HUES48 (cell line): ENCODE measurements at regions not wholly inside any gene's neighbourhood (a gene's known extent, or its start where the extent isn't known, plus 50 kb on each side); places are given as distances from the start of the nearest gene placed in this dataset.

Source experiments
- H3K27ac ChIP-seq: one replicate; pipeline ENCODE4 v1.7.0; 2013; ENCODE audit warnings: low read depth, low read length, inconsistent platforms
- H3K27me3 ChIP-seq: 2 replicates; pipeline ENCODE4 v1.6.1; 2013; ENCODE audit warnings: mild to moderate bottlenecking, low read length; ENCODE audit not compliant: control insufficient read depth, insufficient read depth
- H3K36me3 ChIP-seq: 2 replicates; pipeline ENCODE4 v1.6.1; 2013; ENCODE audit warnings: low read length; ENCODE audit not compliant: control insufficient read depth, insufficient read depth
- H3K4me1 ChIP-seq: 2 replicates; pipeline ENCODE4 v1.6.1; 2013; ENCODE audit warnings: mild to moderate bottlenecking, low read length; ENCODE audit not compliant: control insufficient read depth, insufficient read depth
- H3K4me3 ChIP-seq: 2 replicates; pipeline ENCODE4 v1.5.1; 2013; ENCODE audit warnings: mild to moderate bottlenecking, low read depth, low read length
- H3K9ac ChIP-seq: 2 replicates; pipeline ENCODE4 v1.6.1; 2013; ENCODE audit warnings: mild to moderate bottlenecking, low read depth, low read length, moderate library complexity
- H3K9me3 ChIP-seq: 2 replicates; pipeline ENCODE4 v1.6.1; 2013; ENCODE audit warnings: low read length; ENCODE audit not compliant: control insufficient read depth, insufficient read depth

DNA sequence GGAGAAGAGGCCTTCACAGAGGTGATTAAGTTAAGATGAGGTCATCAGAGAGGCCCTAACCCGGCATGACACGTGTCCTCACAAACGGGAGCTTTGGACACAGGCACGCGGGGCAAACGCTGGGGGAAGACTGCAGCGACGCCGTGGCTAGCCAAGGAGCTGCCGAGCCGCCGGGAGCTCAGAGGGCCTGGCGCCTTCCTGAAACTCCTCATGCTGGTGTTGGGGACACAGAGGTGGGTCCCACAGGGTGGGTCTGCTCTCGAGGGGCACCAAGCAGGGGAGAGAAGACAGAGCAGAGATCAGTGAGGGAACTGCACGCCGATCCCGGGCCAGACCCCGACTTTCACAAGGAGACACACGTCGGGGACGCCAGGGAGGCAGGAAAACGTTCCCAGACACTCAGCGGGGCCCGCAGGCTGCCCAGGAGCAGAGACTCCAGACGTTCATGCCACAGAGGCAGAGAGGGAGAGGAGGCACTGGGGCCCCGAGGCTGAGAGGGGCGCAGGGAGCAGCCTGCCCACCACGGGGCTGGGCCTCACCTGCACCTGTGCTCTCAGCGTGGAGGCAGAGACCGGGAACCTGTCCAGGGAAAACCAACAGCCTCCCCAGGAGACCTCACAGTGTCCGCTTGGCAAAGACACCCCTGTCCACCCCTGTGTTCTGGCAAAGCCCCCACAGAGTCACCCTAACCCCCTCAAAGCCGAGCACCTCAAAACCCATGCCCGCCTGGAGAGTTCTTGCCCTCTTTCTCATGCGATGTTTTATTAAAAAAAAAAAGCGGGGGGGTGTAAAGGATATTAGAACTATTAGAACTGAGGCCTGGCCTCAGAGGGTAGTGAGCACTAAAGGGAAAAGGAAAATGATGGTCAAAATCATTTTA lies 103.8 kb downstream of the PDGFA start:
- no peaks in the 10 kb centered on the region for H3K27me3 ChIP-seq

DNA sequence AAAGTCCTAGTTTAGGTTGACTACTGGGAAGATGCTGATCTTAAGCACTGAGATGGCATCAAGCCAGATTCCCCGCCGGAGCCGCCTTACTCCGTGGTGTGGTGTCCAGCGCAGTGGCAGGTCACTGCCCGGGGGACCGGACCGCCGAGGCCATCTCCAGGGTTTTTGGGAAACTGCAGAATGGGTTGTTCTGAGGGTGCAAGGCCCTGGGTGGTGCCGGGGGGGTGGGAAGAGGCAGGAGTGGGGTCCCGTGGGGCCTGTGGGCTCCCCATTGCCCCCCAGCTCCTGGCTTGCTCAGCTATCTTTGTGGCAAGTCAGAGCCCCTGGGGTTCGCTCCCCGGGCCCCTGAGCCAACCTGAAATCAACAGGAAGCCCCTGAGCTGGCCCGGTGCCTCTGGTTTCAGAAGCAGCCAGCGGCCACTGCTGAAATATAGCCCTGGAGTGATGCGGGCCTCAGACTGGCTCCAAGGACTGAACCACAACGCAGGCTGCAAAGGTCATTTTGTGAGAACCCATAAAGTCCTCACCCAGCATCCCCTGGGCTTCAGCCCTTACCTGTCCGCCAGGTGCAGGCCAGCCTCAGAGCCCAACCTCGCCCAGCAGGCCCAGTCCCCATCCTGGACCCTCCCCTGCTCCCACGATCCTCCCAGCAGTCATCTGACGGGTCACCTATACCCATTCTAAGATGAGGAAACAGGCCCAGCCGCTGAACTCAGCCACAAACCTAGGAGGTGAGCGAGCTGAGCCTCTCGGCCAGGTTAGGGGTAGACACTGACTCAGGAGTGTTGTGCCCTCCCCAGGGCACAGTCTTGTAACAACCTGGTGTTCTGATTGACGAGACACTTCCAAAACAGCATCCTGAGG lies 102.7 kb downstream of the PDGFA start:
- Histone ChIP-seq H3K9ac (no peak overlapping the region), H3K9me3 (0 out of 2 replicates have a peak, but pooled peaks cover 4% of the 10 kb centered on the region), H3K4me1 (peaks cover 5% of the 10 kb centered on the region; the same call in 1 of the 2 replicates), H3K27ac (no peak overlapping the region), H3K36me3 (no peaks in the 10 kb centered on the region), H3K27me3 (no peaks in the 10 kb centered on the region), H3K4me3 (no peak overlapping the region)

More for the DNA sequence above, 103.8 kb downstream of the PDGFA start:
- Histone ChIP-seq H3K9me3 (0 out of 2 replicates have a peak, but pooled peaks cover 4% of the 10 kb centered on the region), H3K9ac (no peak overlapping the region), H3K4me3 (no peak overlapping the region), H3K27ac (no peak overlapping the region), H3K36me3 (no peaks in the 10 kb centered on the region), H3K4me1 (no peaks in the 10 kb centered on the region)

DNA sequence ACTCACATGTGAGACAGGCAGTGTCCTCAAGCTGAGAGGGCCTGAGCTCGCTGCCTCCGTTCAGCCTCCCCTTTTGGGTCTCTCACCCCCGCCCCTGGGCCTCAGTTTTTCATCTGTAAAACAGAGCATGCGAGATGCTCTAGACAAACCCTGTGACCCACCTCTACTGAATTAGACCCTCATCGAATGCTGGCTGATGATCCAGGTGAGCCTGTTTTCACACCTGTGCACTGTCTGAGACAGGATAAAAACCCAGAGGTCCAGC lies 102.1 kb downstream of the PDGFA start:
- Histone ChIP-seq H3K27ac (no peak overlapping the region), H3K4me1 (peaks cover 5% of the 10 kb centered on the region; the same call in 1 of the 2 replicates), H3K9me3 (0 out of 2 replicates have a peak, but pooled peaks cover 4% of the 10 kb centered on the region), H3K27me3 (no peaks in the 10 kb centered on the region), H3K9ac (no peak overlapping the region), H3K36me3 (no peaks in the 10 kb centered on the region), H3K4me3 (no peak overlapping the region)

DNA sequence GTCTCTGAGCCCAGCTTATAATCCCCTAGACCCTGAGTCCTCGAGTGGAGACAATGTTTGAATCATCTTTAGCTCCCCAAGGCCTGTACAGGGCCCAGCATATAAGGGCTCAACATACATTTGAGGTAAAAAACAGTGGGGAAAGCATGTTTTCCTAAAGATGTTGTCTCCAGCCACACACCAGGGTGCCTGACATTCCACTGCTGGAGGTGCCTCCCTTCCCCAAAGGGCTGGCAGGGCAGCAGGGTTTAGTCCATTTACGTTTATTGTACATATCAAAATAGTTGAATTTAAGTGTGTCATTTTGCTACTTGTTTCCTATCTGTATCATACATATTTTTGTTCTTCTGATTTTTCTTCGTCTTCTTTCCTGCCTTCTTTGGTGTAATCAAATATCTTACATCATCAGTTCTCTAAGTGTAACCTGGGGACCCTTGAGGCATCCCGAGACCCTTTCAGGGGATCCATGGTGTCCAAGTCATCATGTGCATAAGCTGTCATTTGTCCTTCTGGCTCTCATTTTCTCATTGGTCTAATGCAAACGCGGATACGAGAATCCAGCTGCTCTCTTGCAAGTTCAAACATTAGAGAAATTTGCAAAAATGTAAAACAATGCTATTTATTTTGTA lies 101.6 kb downstream of the PDGFA start:
- Histone ChIP-seq H3K36me3 (no peaks in the 10 kb centered on the region), H3K9ac (no peak overlapping the region), H3K27ac (no peak overlapping the region), H3K4me1 (peaks cover 5% of the 10 kb centered on the region; the same call in 1 of the 2 replicates), H3K4me3 (no peak overlapping the region), H3K9me3 (0 out of 2 replicates have a peak, but pooled peaks cover 4% of the 10 kb centered on the region), H3K27me3 (no peaks in the 10 kb centered on the region)

DNA sequence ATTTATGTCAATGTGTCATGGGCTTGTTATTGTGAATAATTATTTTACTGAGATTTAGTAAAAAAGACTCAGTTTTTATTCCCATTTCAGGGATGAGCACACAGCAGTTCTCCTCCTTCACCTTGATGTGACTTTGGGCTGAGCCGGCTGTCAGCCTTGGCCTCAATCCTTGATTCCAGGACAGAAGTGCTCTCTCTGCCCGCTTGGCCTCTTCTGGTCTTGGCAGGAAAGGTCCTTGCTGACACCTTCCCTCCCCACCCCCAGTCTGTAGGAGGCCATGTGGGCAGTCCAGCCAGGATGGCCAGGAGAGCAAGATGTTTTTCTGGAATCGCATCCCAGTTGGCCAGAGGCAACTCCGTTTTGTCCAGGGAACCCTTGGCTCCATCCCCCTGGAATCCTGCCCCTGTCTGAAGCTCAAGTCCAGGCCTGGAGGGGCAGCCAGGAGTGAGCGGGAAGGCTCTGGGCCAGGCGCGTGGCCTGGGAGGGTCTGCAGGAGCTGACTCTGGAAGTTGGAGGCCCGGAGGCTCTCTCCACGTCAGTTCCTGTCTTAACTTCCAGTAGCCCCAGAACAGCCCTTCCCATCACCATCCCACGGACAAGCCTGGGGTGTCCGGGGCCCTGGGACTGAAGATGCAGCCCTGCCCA lies 100.9 kb downstream of the PDGFA start:
- Histone ChIP-seq H3K27ac (no peak overlapping the region), H3K9me3 (0 out of 2 replicates have a peak, but pooled peaks cover 4% of the 10 kb centered on the region), H3K4me1 (peaks cover 5% of the 10 kb centered on the region; the same call in 1 of the 2 replicates), H3K9ac (no peak overlapping the region), H3K4me3 (no peak overlapping the region), H3K27me3 (no peaks in the 10 kb centered on the region), H3K36me3 (no peaks in the 10 kb centered on the region)

DNA sequence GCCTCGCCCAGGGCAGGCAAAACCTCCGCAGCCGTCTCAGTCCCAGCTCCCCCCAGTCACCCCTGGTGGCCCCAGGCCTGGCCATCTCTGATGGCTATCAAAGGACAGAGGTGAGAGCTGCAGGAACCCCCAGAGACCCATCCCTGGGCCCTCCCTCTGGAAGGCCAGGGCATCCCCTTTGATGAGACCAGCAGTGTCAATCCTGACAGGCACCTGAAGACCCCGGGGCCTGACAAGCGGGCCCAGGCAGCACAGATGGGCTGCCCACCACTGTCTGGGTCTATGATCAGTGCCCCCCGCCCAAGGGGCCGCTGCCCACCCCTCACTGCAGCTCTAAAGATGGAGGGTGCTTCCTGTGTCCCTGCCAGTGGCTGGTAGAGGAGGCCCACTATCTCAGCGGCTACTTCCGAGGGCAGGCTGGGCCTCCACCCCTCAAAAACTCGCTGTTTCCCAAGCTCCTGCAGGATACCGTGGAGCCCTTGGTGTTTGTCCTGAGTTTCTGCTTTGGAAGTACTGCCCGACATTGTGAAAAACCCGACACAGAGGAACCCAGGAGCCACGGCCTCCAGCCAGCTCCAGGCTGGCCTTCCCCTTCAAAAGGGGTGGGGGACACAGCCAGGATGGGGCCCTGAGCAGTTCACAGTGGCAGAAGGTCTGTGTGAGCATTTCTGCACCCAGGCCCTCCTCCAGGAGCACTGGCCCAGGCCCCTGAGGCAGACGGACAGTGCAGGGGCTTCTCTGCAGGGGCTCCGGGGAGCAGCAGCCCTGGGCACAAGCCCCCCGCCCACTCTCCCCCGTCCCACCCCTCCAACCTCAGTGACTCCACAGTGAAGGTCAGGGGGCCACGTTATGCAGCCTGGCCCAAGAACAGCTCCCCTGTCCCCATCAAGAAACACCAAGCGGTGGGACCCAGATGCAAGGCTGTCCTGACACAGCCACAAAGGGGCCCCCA lies 99.2 kb downstream of the PDGFA start:
- no peak overlapping the region for H3K4me3 ChIP-seq
- no peak overlapping the region for H3K27ac ChIP-seq
- H3K36me3 ChIP-seq, result no peaks in the 10 kb centered on the region
- no peak overlapping the region for H3K9ac ChIP-seq
- 0 out of 2 replicates have a peak, but pooled peaks cover 4% of the 10 kb centered on the region for H3K9me3 ChIP-seq
- peaks cover 5% of the 10 kb centered on the region; the same call in 1 of the 2 replicates for H3K4me1 ChIP-seq
- no peaks in the 10 kb centered on the region for H3K27me3 ChIP-seq

DNA sequence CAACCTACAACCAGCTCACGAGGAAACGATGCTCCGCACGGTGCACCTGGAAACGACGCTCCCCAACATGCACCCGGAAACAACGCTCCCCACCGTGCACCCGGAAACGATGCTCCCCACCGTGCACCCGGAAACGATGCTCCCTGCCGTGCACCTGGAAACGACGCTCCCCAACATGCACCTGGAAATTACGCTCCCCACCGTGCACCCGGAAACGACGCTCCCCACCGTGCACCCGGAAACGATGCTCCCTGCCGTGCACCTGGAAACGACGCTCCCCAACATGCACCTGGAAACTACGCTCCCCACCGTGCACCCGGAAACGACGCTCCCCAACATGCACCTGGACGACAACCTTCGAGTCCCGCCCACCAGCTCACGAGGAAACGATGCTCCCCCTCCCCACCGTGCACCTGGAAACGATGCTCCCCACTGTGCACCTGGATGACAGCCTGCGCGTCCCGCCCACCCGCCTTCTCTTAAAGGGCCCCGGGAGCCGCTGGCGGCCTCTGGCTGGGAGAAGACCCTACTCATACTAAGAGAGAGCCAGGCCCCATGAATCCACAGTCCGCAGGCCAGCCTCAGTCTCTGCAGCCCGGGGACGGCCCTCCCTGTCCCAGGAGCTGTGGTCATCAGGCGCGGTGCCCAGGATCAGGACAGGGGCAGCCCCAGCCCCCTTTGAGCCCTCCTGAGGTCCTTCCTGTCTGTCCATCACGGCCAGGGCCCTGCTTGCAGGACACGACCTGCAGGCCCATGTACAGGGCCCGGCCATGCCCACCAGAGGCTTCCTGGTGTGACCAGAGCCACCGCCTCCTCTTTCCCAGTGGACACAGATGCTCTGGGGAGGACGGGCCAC lies 98.3 kb downstream of the PDGFA start:
- Histone ChIP-seq H3K27me3 (no peaks in the 10 kb centered on the region), H3K9me3 (0 out of 2 replicates have a peak, but pooled peaks cover 4% of the 10 kb centered on the region), H3K27ac (no peak overlapping the region), H3K4me1 (peaks cover 5% of the 10 kb centered on the region; the same call in 1 of the 2 replicates), H3K36me3 (no peaks in the 10 kb centered on the region), H3K9ac (no peak overlapping the region), H3K4me3 (peak overlapping the region; percentile 27; the same call in 1 of the 2 replicates)

DNA sequence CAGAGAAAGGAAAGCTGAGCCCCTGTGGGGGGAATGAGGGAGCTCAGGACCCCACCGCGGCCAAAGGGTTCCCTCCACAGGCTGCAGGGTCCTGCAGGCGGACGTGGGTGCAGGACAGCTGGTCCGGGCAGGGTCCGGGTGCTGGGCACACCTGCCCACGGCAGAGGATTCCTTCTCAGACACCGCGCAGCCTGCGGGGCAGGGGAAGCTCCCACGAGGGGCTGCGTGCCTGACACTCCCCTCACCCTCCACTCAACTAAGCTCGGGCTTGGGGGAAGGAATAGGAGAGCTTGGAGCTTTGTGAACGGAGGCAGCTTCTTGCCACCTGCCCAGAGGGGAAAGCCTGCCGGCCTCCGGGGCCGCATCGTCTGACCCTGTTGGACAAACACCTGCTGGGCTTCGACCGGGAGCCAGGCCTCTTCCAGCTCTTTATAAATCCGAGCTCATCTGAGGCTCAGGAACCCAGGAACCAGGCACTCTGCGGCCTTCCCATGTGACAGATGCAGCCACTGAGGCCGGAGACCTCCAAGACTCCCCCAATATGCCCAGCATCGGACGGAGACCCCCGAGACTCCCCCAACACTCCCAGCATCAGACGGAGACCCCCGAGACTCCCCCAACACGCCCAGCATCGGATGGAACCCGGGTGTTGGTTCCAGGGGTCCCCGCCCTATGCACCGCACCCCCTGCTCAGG lies 97.3 kb downstream of the PDGFA start:
- H3K4me3 ChIP-seq, result no peak overlapping the region
- no peaks in the 10 kb centered on the region for H3K36me3 ChIP-seq
- no peaks in the 10 kb centered on the region for H3K27me3 ChIP-seq
- H3K27ac ChIP-seq, result no peak overlapping the region
- H3K4me1 ChIP-seq, result peaks cover 5% of the 10 kb centered on the region; the same call in 1 of the 2 replicates
- no peak overlapping the region for H3K9ac ChIP-seq
- 0 out of 2 replicates have a peak, but pooled peaks cover 4% of the 10 kb centered on the region for H3K9me3 ChIP-seq

DNA sequence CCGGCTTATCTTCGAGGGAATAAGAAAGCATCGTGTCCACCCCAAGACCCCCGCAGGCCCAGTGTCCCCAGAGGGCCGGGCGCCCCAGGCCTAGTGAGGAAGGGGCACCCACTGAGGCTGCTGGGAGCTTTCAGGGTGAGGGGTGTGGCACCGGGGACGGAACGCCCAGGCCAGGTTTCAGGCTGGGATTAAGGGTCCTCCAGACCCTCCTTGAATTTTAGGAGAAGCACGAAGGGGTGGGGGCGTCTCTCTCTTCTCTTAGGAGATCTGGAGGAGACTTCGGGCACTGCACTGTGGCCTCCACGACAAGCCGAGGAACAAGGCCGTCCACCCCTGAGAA lies 96.8 kb downstream of the PDGFA start:
- H3K36me3 ChIP-seq, result no peaks in the 10 kb centered on the region
- no peaks in the 10 kb centered on the region for H3K27me3 ChIP-seq
- H3K4me3 ChIP-seq, result no peak overlapping the region
- H3K9me3 ChIP-seq, result 0 out of 2 replicates have a peak, but pooled peaks cover 4% of the 10 kb centered on the region
- H3K4me1 ChIP-seq, result peaks cover 5% of the 10 kb centered on the region; the same call in 1 of the 2 replicates
- H3K9ac ChIP-seq, result no peak overlapping the region
- no peak overlapping the region for H3K27ac ChIP-seq
